K562 (cell line): ENCODE measurements at regions not wholly inside any gene's neighbourhood (a gene's known extent, or its start where the extent isn't known, plus 50 kb on each side); places are given as distances from the start of the nearest gene placed in this dataset.
A peak's percentile ranks its signal among the peaks of the same experiment; 100 is the strongest.

Experiments
- ATAC-seq: fragments of 200-7000 bp; cut with Tn5 transposase; 3 replicates; pipeline ENCODE4 v1.9.1; 2020; ENCODE audit warnings: moderate library complexity
- BruUV-seq: library from RNA; stranded (reverse); fragments of 400-500 nt; replicated peaks from 2 replicates; lab custom pipeline; 2021; lab: Mats Ljungman, UMichigan
- CTCF ChIA-PET: fragments of 300-600 bp; formaldehyde crosslinking; extraction: SDS; loops from one replicate; lab custom pipeline; 2021; ENCODE audit warnings: low intra/inter-chr PET ratio; lab: Yijun Ruan, JAX
- POLR2A ChIA-PET: fragments of 300-600, 350-650 bp; sonication (Branson Sonifier 250); formaldehyde crosslinking; extraction: SDS; loops from one replicate; lab custom pipeline; 2021; ENCODE audit warnings: antibody characterized with exemption, inconsistent platforms; lab: Yijun Ruan, JAX
- DNase-seq, 4 experiments: peaks; one replicate each; pipeline versions ENCODE4 v3.0.0 to v3.0.0-alpha.2; 2011 to 2018; ENCODE audit warnings: low spot score in 3 of 4, mixed read lengths in 3 of 4; ENCODE audit errors: extremely low read depth in 1 of 4
- FAIRE-seq: peaks from 2 replicates; lab custom pipeline; 2011; peaks lifted over from hg19 to GRCh38; lab: Jason Lieb, UNC
- H2AFZ ChIP-seq: 2 replicates; pipeline ENCODE4 v1.6.0; 2011; ENCODE audit warnings: low read depth, low read length, control low read depth, inconsistent platforms
- H3K27ac ChIP-seq: fragments of 200-600 bp; 3 replicates; pipeline ENCODE4 v1.8.0; 2011; ENCODE audit warnings: low read depth, mild to moderate bottlenecking, control low read depth, inconsistent platforms, low read length, moderate library complexity, mixed read lengths; ENCODE audit errors: extremely low read depth
- H3K27me3 ChIP-seq, 2 experiments: fragments of 300-600 bp in 1 of 2; 2 replicates in 1 of 2; 3 replicates in 1 of 2; pipeline versions ENCODE4 v1.6.0 to v1.8.0; 2011; ENCODE audit warnings: inconsistent platforms in 2 of 2, low read length in 2 of 2, mild to moderate bottlenecking in 1 of 2, mixed read lengths in 1 of 2, moderate library complexity in 1 of 2; ENCODE audit not compliant: control insufficient read depth in 2 of 2, insufficient read depth in 2 of 2
- H3K36me3 ChIP-seq: fragments of 300-600 bp; 3 replicates; pipeline ENCODE4 v1.8.0; 2011; ENCODE audit warnings: mild to moderate bottlenecking, low read length, inconsistent platforms; ENCODE audit not compliant: control insufficient read depth, insufficient read depth
- H3K4me1 ChIP-seq, 2 experiments: fragments of 200-600 bp in 1 of 2; replicated peaks in 1 of 2; 2 replicates in 1 of 2; 3 replicates in 1 of 2; pipeline versions ENCODE4 v1.5.1 to v1.8.0; 2011; ENCODE audit warnings: inconsistent platforms in 2 of 2, low read length in 2 of 2, mild to moderate bottlenecking in 1 of 2, mixed read lengths in 1 of 2, moderate library complexity in 1 of 2; ENCODE audit not compliant: control insufficient read depth in 2 of 2, insufficient read depth in 2 of 2
- H3K4me2 ChIP-seq: 2 replicates; pipeline ENCODE4 v1.6.1; 2011; ENCODE audit warnings: low read length, control low read depth, inconsistent platforms, mixed read lengths; ENCODE audit not compliant: insufficient read depth
- H3K4me3 ChIP-seq: fragments of 200-600 bp; sonication (generic), shearing (Covaris generic); 2 replicates; pipeline ENCODE4 v1.5.1; 2016; ENCODE audit warnings: control low read depth, inconsistent platforms
- H3K79me2 ChIP-seq: fragments of 200-600 bp; 3 replicates; pipeline ENCODE4 v1.8.0; 2011; ENCODE audit warnings: low read length, inconsistent platforms; ENCODE audit not compliant: control insufficient read depth, insufficient read depth
- H3K9ac ChIP-seq, 2 experiments: 2 replicates each; pipeline versions ENCODE4 v1.6.0 to v1.6.1; 2011; ENCODE audit warnings: low read depth in 2 of 2, low read length in 2 of 2, control low read depth in 1 of 2, inconsistent platforms in 1 of 2, mild to moderate bottlenecking in 1 of 2, mixed read lengths in 1 of 2; ENCODE audit not compliant: insufficient read depth in 1 of 2
- H3K9me1 ChIP-seq: one replicate; pipeline ENCODE4 v1.6.0; 2011; ENCODE audit warnings: inconsistent platforms, mild to moderate bottlenecking, low read length, moderate library complexity; ENCODE audit not compliant: control insufficient read depth, insufficient read depth
- H3K9me3 ChIP-seq: replicated peaks from 2 replicates; pipeline ENCODE4 v1.5.1; 2011; ENCODE audit warnings: low read depth, low read length, inconsistent platforms; ENCODE audit not compliant: control insufficient read depth, insufficient read depth
- H4K20me1 ChIP-seq: replicated peaks from 2 replicates; pipeline ENCODE4 v1.6.1; 2011; ENCODE audit warnings: low read length, inconsistent platforms, mixed read lengths; ENCODE audit not compliant: control insufficient read depth, insufficient read depth
- ARID3A ChIP-seq: IDR thresholded peaks from 2 replicates; pipeline ENCODE4 v1.6.1; 2012; ENCODE audit warnings: low read depth, low read length, improper control_type of control experiment, borderline replicate concordance
- CREM ChIP-seq: IDR thresholded peaks from 2 replicates; pipeline ENCODE4 v1.6.1; 2014; ENCODE audit warnings: antibody characterized with exemption, low read depth
- CTBP1 ChIP-seq: fragments of 450-650 bp; IDR thresholded peaks from 2 replicates; pipeline ENCODE4 v1.6.1; 2016; ENCODE audit warnings: borderline replicate concordance
- E2F3 ChIP-seq: fragments of 250-450 bp; sonication (Bioruptor Pico); IDR thresholded peaks from 2 replicates; pipeline ENCODE4 v1.4.0; 2020; ENCODE audit warnings: mild to moderate bottlenecking
- EP300 ChIP-seq: IDR thresholded peaks from 2 replicates; pipeline ENCODE4 v1.6.1; 2012; ENCODE audit warnings: low read length, improper control_type of control experiment
- FOSL1 ChIP-seq: fragments of 200-800 bp; sonication (Bioruptor generic); conservative IDR thresholded peaks from 2 replicates; pipeline ENCODE4 v1.6.1; 2016; ENCODE audit warnings: missing genetic modification characterization, missing compliant biosample characterization
- GTF2E2 ChIP-seq: fragments of 200-800 bp; sonication (Bioruptor generic); IDR thresholded peaks from 2 replicates; pipeline ENCODE4 v1.6.1; 2016; ENCODE audit warnings: missing genetic modification characterization, missing compliant biosample characterization
- HNRNPK ChIP-seq: fragments of 200-400 bp; formaldehyde crosslinking; IDR thresholded peaks from one replicate; pipeline ENCODE4 v1.6.1; 2018; ENCODE audit warnings: mild to moderate bottlenecking, low read depth, low read length; ENCODE audit not compliant: poor library complexity, severe bottlenecking
- L3MBTL2 ChIP-seq: fragments of 450-650 bp; IDR thresholded peaks from 2 replicates; pipeline ENCODE4 v1.6.1; 2016; ENCODE audit warnings: mild to moderate bottlenecking, moderate library complexity
- MCM7 ChIP-seq, 2 experiments: fragments of 450-650 bp; IDR thresholded peaks; 2 replicates each; pipeline ENCODE4 v1.6.1; 2016 to 2018
- MEIS2 ChIP-seq: fragments of 450-650 bp; IDR thresholded peaks from 2 replicates; pipeline ENCODE4 v1.6.1; 2014; ENCODE audit warnings: mild to moderate bottlenecking; ENCODE audit not compliant: partially characterized antibody
- MTA2 ChIP-seq: fragments of 450-650 bp; IDR thresholded peaks from 2 replicates; pipeline ENCODE4 v1.6.1; 2016; ENCODE audit warnings: low read depth
- NFRKB ChIP-seq: fragments of 450-650 bp; IDR thresholded peaks from 2 replicates; pipeline ENCODE4 v1.6.1; 2016; ENCODE audit warnings: low read depth
- RCOR1 ChIP-seq, 2 experiments: IDR thresholded peaks; 2 replicates each; pipeline ENCODE4 v1.6.1; 2012; ENCODE audit warnings: low read depth in 2 of 2, low read length in 2 of 2, borderline replicate concordance in 1 of 2, improper control_type of control experiment in 1 of 2
- SIN3A ChIP-seq, 2 experiments: fragments of 150-350 bp in 1 of 2; IDR thresholded peaks; 2 replicates each; pipeline ENCODE4 v1.6.1; 2011 to 2016; ENCODE audit warnings: borderline replicate concordance in 2 of 2, low read depth in 2 of 2, low read length in 2 of 2, mild to moderate bottlenecking in 2 of 2, moderate library complexity in 2 of 2; ENCODE audit not compliant: control insufficient read depth in 1 of 2
- SMAD2 ChIP-seq: fragments of 150-350 bp; IDR thresholded peaks from 2 replicates; pipeline ENCODE4 v1.6.1; 2014; ENCODE audit warnings: low read depth, mild to moderate bottlenecking, low read length
- SREBF2 ChIP-seq: sonication (generic); formaldehyde crosslinking; IDR thresholded peaks from 2 replicates; pipeline ENCODE4 v1.4.0; 2020; ENCODE audit warnings: mild to moderate bottlenecking, missing genetic modification reagents
- TRIM28 ChIP-seq: fragments of 450-650 bp; IDR thresholded peaks from 2 replicates; pipeline ENCODE4 v1.6.1; 2017
- ZNF561 ChIP-seq: fragments of 450-650 bp; formaldehyde crosslinking; conservative IDR thresholded peaks from 2 replicates; pipeline ENCODE4 v1.4.0; 2020; ENCODE audit warnings: mild to moderate bottlenecking, moderate library complexity
- WGBS: fragments of 100-300 bp; shearing (Covaris generic); methylation state at CpG from one replicate; pipeline ENCODE4 v1.1.6; 2016; ENCODE audit warnings: low coverage, mixed read lengths; ENCODE audit not compliant: insufficient coverage; ENCODE audit errors: missing lambda C conversion rate; 5-methylcytosine and 5-hydroxymethylcytosine counted together
- in situ Hi-C: fragments of 300-500 bp; cut with MboI; formaldehyde crosslinking; loops from 4 replicates; pipeline ENCODE4 v1.15.0; 2018; ENCODE audit warnings: inconsistent platforms, mixed read lengths
- intact Hi-C: fragments of 100-400 bp; cut with micrococcal nuclease; formaldehyde crosslinking; loops from 2 replicates; pipeline ENCODE4 v1.14.2; 2022
- TF ChIP-seq, protein P1 (sequence below): sonication (generic); formaldehyde crosslinking; IDR thresholded peaks from 2 replicates; pipeline ENCODE4 v1.8.0; 2022; ENCODE audit warnings: mild to moderate bottlenecking, low read depth, missing genetic modification reagents
- TF ChIP-seq, protein P2 (sequence below): fragments of 450-650 bp; IDR thresholded peaks from 2 replicates; pipeline ENCODE4 v1.6.1; 2016; ENCODE audit warnings: antibody characterized with exemption

- peak overlapping the region; percentile 61 for H2AFZ ChIP-seq
- no peaks in the 10 kb centered on the region for H3K27me3 ChIP-seq
- 0% methylated on average over 2 of the region's 2 CpGs for WGBS
- in situ Hi-C loops = no loop called here
- no peaks in the 10 kb centered on the region for H3K9me3 ChIP-seq
- peak overlapping the region; percentile 4; the same call in 1 of the 3 replicates for H3K27ac ChIP-seq
- ChIA-PET CTCF (no interaction called here), POLR2A (no interaction called here)
- H3K79me2 ChIP-seq = no peaks in the 10 kb centered on the region
- no peak overlapping the region for H3K4me3 ChIP-seq
- ATAC-seq = peak; percentile 32; the same call in 2 of the 3 replicates
- FAIRE-seq = peak; percentile 79
- H3K36me3 ChIP-seq = no peaks in the 10 kb centered on the region
- peaks cover 9 to 32% of the 10 kb centered on the region in 2 experiments for H3K4me1 ChIP-seq
- peak overlapping the region; percentile 50; the same call in 1 of the 2 replicates for H3K4me2 ChIP-seq
- H4K20me1 ChIP-seq = no peaks in the 10 kb centered on the region
- peak in 1 of 4 experiments; percentile 28 for DNase-seq
- H3K9me1 ChIP-seq = no peaks in the 10 kb centered on the region
- intact Hi-C loops = no loop called here
- no TSS peak for BruUV-seq
- H3K9ac ChIP-seq = peak overlapping the region in 1 of 2 experiments; percentile 3; a peak in 1 of 4 replicates
- TF ChIP-seq MCM7 (IDR thresholded peaks at IDR 0.05) = no peak
- TF ChIP-seq CTBP1 = 0 out of 2 replicates have a peak, but pooled peaks have one; percentile 12
- TF ChIP-seq RCOR1 (IDR thresholded peaks at IDR 0.05; ENCODE audit: borderline replicate concordance in 1 of 2, low read depth in 2 of 2, low read length in 2 of 2) = no peak
- TF ChIP-seq FOSL1 (tag) = peak; percentile 53; the same call in 1 of the 2 replicates
- TF ChIP-seq GTF2E2 = no peak
- peak; percentile 80 for TF ChIP-seq L3MBTL2
- no peak for TF ChIP-seq E2F3 (CRISPR knock-in tag)
- TF ChIP-seq ZNF561 (CRISPR knock-in tag) = no peak
- TF ChIP-seq TRIM28 = no peak
- TF ChIP-seq MEIS2 = peak; percentile 17
- TF ChIP-seq NFRKB = no peak
- no peak for TF ChIP-seq HNRNPK
- no peak for TF ChIP-seq MTA2
- no peak for TF ChIP-seq SREBF2
- TF ChIP-seq, protein P1, sequence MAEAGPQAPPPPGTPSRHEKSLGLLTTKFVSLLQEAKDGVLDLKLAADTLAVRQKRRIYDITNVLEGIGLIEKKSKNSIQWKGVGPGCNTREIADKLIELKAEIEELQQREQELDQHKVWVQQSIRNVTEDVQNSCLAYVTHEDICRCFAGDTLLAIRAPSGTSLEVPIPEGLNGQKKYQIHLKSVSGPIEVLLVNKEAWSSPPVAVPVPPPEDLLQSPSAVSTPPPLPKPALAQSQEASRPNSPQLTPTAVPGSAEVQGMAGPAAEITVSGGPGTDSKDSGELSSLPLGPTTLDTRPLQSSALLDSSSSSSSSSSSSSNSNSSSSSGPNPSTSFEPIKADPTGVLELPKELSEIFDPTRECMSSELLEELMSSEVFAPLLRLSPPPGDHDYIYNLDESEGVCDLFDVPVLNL (CRISPR knock-in tag) = no peak
- TF ChIP-seq EP300 = peak; percentile 20; the same call in 1 of the 2 replicates
- no peak for TF ChIP-seq CREM
- TF ChIP-seq, protein P2, sequence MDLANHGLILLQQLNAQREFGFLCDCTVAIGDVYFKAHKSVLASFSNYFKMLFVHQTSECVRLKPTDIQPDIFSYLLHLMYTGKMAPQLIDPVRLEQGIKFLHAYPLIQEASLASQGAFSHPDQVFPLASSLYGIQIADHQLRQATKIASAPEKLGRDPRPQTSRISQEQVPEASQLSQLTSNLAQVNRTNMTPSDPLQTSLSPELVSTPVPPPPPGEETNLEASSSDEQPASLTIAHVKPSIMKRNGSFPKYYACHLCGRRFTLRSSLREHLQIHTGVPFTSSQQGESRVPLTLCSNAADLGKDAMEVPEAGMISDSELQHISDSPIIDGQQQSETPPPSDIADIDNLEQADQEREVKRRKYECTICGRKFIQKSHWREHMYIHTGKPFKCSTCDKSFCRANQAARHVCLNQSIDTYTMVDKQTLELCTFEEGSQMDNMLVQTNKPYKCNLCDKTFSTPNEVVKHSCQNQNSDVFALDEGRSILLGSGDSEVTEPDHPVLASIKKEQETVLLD = no peak
- no peak for TF ChIP-seq SIN3A (IDR thresholded peaks at IDR 0.05; ENCODE audit: borderline replicate concordance in 2 of 2, control insufficient read depth in 1 of 2, low read depth in 2 of 2, low read length in 2 of 2)
- no peak for TF ChIP-seq SMAD2
- TF ChIP-seq ARID3A = peak; percentile 28; the same call in 1 of the 2 replicates
Observed at GRCh38 chr2:105464325-105464724, 65.5 kb upstream of the FHL2 start.
